HG03064 (cell line): ENCODE measurements at regions not wholly inside any gene's neighbourhood (a gene's known extent, or its start where the extent isn't known, plus 50 kb on each side); places are given as distances from the start of the nearest gene placed in this dataset.

Source experiments
- ATAC-seq: cut with Tn5 transposase; IDR thresholded peaks from one replicate; pipeline ENCODE4 v1.9.1; 2021; ENCODE audit warnings: low read depth; ENCODE audit not compliant: unreplicated experiment

- no peak for ATAC-seq
Measured at GRCh38 chr13:111608556-111608955, 288.1 kb downstream of the TEX29 start.

- no peak for ATAC-seq
Measured at GRCh38 chr13:111609631-111610030, 289.2 kb downstream of the TEX29 start.

GRCh38 chr13:111610081-111610480 lies 289.6 kb downstream of the TEX29 start:
- no peak for ATAC-seq

- no peak for ATAC-seq
Measured at GRCh38 chr13:111610879-111611278, 290.4 kb downstream of the TEX29 start.

GRCh38 chr13:111611651-111612050 lies 291.2 kb downstream of the TEX29 start:
- no peak for ATAC-seq

GRCh38 chr13:111612886-111613285 lies 292.4 kb downstream of the TEX29 start:
- no peak for ATAC-seq

- ATAC-seq: no peak
Measured at GRCh38 chr13:111614009-111614408, 293.6 kb downstream of the TEX29 start.

GRCh38 chr13:111614613-111615012 lies 294.2 kb downstream of the TEX29 start:
- ATAC-seq: no peak

GRCh38 chr13:111616203-111616602 lies 295.8 kb downstream of the TEX29 start:
- no peak for ATAC-seq

GRCh38 chr13:111620166-111620565 lies 299.7 kb downstream of the TEX29 start:
- ATAC-seq: no peak

- ATAC-seq: no peak
Measured at GRCh38 chr13:111620586-111620985, 300.1 kb downstream of the TEX29 start.

- ATAC-seq: no peak
Measured at GRCh38 chr13:111621164-111621563, 300.7 kb downstream of the TEX29 start.

- ATAC-seq: no peak
Measured at GRCh38 chr13:111622051-111622531, 301.6 kb downstream of the TEX29 start.

- ATAC-seq: no peak
Measured at GRCh38 chr13:111623208-111623607, 302.8 kb downstream of the TEX29 start.

- no peak for ATAC-seq
Measured at GRCh38 chr13:111623743-111624505, 303.5 kb downstream of the TEX29 start.

- ATAC-seq: no peak
Measured at GRCh38 chr13:111625526-111626315, 305.3 kb downstream of the TEX29 start.

GRCh38 chr13:111626371-111627305 lies 306.2 kb downstream of the TEX29 start:
- ATAC-seq: no peak

GRCh38 chr13:111627596-111627995 lies 307.2 kb downstream of the TEX29 start:
- no peak for ATAC-seq

GRCh38 chr13:111629016-111629415 lies 308.6 kb downstream of the TEX29 start:
- no peak for ATAC-seq

GRCh38 chr13:111629457-111629856 lies 309.0 kb downstream of the TEX29 start:
- no peak for ATAC-seq

GRCh38 chr13:111629926-111630325 lies 309.5 kb downstream of the TEX29 start:
- ATAC-seq: no peak
